GM12872 (cell line): ENCODE measurements at regions not wholly inside any gene's neighbourhood (a gene's known extent, or its start where the extent isn't known, plus 50 kb on each side); places are given as distances from the start of the nearest gene placed in this dataset.

Experiments used
- TF ChIP-seq, protein P1 (sequence below): IDR thresholded peaks from 3 replicates; pipeline ENCODE4 v1.5.1; 2011; ENCODE audit warnings: low read depth, mild to moderate bottlenecking, low read length, moderate library complexity; ENCODE audit not compliant: insufficient read depth

DNA sequence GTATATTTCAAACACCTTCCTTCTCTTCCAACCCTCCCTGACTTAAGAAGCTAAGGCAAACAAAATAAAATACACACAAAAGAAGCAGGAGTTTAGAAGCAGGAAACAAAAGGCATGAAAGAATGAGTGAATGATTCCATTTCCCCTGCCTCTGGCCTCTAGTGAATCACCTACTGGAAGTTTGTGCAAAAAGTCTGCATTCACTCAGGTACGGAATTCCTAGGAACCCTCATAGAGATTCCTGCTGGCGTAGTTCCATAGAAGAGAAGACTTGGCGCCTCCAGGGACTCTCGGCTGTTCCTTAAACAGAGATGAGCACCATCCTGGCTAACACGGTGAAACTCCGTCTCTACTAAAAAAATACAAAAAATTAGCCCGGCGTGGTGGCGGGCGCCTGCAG lies 125.9 kb upstream of the TBL1X start:
- TF ChIP-seq, protein P1, sequence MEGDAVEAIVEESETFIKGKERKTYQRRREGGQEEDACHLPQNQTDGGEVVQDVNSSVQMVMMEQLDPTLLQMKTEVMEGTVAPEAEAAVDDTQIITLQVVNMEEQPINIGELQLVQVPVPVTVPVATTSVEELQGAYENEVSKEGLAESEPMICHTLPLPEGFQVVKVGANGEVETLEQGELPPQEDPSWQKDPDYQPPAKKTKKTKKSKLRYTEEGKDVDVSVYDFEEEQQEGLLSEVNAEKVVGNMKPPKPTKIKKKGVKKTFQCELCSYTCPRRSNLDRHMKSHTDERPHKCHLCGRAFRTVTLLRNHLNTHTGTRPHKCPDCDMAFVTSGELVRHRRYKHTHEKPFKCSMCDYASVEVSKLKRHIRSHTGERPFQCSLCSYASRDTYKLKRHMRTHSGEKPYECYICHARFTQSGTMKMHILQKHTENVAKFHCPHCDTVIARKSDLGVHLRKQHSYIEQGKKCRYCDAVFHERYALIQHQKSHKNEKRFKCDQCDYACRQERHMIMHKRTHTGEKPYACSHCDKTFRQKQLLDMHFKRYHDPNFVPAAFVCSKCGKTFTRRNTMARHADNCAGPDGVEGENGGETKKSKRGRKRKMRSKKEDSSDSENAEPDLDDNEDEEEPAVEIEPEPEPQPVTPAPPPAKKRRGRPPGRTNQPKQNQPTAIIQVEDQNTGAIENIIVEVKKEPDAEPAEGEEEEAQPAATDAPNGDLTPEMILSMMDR, result no peak

DNA sequence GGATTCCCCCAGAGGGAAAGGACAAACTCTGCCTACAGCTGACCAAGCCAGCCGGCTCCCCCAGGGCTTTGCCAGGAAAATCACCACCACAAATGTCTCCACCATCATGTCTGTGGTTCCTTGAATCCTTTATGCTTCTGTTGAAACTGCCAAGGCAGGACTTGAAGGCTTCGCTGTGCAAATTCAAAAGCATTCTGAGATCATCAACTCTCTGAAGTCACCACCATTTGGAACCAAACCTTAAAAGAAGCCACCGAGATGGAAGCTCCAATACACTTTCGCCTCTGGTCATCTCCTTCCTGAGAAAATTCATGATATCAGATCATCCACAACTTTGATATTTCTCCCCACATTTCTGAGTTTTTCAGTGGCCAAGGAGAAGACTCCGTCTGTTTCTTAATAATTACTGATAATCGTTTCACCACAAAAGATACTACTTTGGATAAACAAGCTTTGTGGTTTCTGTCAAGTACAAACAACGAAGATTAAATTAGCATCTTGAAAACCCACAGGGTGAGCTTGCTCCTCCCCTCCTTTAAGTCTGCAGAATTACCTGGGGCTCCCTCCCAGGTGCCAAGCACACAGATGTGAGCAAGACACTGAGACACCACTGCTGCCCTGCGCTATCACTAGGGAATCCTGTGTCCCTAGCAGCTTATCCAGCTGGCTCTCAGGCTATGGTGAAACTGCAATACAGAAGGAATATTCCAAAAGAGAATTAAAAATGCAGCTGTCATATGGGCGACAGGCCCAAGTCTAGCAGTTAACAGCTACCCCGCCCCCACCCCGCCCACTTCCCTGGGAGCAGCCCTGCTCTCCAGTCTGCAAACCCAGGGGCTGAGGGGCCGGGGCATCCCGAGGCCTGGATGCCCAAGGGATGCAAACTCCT lies 125.0 kb upstream of the TBL1X start:
- TF ChIP-seq, protein P1, result no peak

- TF ChIP-seq, protein P1, result no peak
These were observed 124.1 kb upstream of the TBL1X start for GRCh38 chrX:9340598-9341290.

DNA sequence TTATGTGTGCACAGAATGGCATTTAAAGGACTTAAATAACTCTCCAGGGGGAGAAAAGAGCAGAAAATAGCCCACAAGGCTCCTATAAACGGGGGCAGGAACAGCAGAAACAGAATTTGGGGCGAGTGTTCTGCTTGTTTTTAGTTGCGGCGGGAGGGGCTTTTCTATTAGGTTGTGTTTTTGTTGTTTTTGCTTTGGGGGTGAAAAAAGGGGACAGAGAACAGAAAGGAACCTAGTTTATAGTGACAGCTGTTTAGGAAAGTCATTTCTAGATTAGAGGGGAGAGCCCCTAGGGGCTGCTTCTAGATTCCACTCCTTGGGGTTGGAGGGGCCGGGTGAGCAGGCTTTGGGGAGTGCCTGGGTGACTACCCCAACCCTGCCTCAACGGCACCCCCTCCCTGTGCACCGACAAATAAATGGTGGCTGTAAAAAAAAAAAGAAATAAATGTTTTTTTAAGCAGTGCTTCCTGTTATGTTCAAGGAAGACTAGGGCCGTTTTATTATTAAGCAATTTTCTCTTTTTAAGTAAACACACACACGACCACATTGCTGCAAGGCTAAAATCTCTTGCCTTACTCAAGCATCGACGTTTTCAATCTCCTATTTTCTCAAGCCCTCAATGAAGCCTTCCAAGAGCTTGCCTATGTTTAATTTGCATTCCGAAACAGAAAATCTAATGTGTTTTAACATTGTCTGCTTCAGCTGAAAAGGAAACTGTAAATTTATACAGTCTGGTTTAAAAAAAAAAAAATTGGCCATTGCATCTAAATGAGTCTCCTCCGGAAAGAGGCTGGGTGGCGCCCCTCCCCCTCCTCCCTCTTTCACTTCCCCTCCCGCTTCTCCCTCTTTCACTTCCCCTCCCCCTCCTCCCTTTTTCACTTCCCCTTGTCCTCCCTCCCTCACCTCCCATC lies 123.3 kb upstream of the TBL1X start:
- TF ChIP-seq, protein P1, result no peak

DNA sequence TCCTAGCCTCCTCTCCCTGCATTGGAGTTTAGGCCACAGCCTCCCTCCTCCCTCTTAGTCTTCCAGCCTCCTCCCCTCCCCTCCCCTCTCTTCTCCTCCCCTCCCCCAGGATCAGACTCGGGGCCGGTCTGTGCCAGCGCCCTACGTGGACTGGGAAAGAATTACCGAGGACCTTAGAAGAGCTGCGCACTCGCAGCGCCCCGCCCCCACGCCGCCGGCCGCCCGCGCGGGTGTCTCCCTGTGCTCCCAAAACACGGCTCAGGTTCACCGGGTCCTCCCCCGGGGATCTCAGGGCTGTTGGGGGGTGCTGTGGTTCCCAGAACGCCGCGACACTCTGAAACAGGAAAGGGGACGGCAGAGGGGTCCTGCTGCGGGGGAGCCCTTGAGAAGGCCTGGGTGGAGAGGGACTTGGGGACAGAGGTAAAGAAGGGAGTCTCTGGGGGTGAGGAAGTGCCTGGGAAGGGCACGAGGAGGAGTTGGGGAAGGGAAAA lies 122.3 kb upstream of the TBL1X start:
- TF ChIP-seq, protein P1, result no peak

DNA sequence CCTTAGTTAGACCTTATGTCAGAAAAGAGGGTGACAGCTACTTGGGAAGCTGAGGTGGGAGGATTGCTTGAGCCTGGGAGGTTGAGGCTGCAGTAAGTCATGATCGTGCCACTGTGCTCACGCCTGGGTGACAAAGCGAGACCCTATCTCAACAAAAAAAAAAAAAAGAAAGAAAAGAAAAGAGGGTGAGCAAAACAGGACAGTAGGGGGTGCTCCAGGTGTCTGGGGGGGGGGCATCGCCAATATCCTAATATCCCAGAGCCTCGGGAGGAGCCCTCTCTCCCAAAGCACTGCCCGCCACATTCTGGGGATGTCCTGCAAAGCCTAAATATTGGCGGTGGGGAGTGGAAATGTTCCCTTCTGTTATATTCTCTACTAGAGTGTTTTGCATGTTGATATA lies 120.9 kb upstream of the TBL1X start:
- TF ChIP-seq, protein P1, result no peak
